ENCODE measurements at regions not wholly inside any gene's neighbourhood (a gene's known extent, or its start where the extent isn't known, plus 50 kb on each side); places are given as distances from the start of the nearest gene placed in this dataset.

GRCh38 chr16:6828690-6829089 is 504.0 kb upstream of the RBFOX1 start:
- Histone ChIP-seq H4K20me1 (ENCODE audit: insufficient read depth) (no peaks in the 10 kb centered on the region), H3K4me1 (ENCODE audit: control insufficient read depth in 1 of 2, insufficient read depth in 2 of 2, low read length in 2 of 2) (no peaks in the 10 kb centered on the region), H3K27me3 (ENCODE audit: insufficient read depth, low read length) (no peaks in the 10 kb centered on the region), H3K9me2 (ENCODE audit: insufficient read depth) (no peaks in the 10 kb centered on the region), H3K9me3 (ENCODE audit: control insufficient read depth in 1 of 2, insufficient read depth in 1 of 2, low read depth in 1 of 2, low read length in 2 of 2) (no peaks in the 10 kb centered on the region), H3K27ac (ENCODE audit: low read depth, low read length) (no peak overlapping the region), H3K4me3 (replicated peaks in 1 of 2; ENCODE audit: low read depth in 1 of 2, low read length in 2 of 2) (no peak overlapping the region), H3K4me2 (ENCODE audit: low read length) (no peak overlapping the region), H3K79me2 (ENCODE audit: insufficient read depth, low read length) (no peaks in the 10 kb centered on the region), H2AFZ (ENCODE audit: low read depth, low read length, poor library complexity, severe bottlenecking) (no peak overlapping the region), H3K36me3 (ENCODE audit: control insufficient read depth in 1 of 2, insufficient read depth in 2 of 2, low read length in 2 of 2) (no peaks in the 10 kb centered on the region), H3K9ac (ENCODE audit: low read length) (no peak overlapping the region)
- RAD21 ChIA-PET (ENCODE audit: low non-redundant PET in 1 of 2, low total read pairs in 2 of 2, uncharacterized antibody in 2 of 2, unreplicated experiment in 2 of 2) = no interaction called here
- POLR2A ChIA-PET = no interaction called here
- BruUV-seq (replicated peaks) = no TSS peak
- intact Hi-C loops (cut with micrococcal nuclease) = no loop called here
- no peak for DNase-seq (ENCODE audit: low read depth, low spot score)
- no peak for ATAC-seq
- TF ChIP-seq EZH2phosphoT487 (IDR thresholded peaks at IDR 0.05; ENCODE audit: borderline replicate concordance) (no peak), SIN3A (IDR thresholded peaks at IDR 0.05; ENCODE audit: low read depth) (no peak), ZFX (IDR thresholded peaks at IDR 0.05) (no peak), CTCF (IDR thresholded peaks at IDR 0.05 in 2 of 3, conservative IDR thresholded peaks at IDR 0.05 in 1 of 3; ENCODE audit: borderline replicate concordance in 1 of 3, insufficient read depth in 1 of 3, low read depth in 2 of 3, low read length in 2 of 3) (no peak), REST (IDR thresholded peaks at IDR 0.05; ENCODE audit: low read depth) (no peak)
- CTCF ChIA-PET = no interaction called here
